ENCODE measurements at regions not wholly inside any gene's neighbourhood (a gene's known extent, or its start where the extent isn't known, plus 50 kb on each side); places are given as distances from the start of the nearest gene placed in this dataset.

DNA sequence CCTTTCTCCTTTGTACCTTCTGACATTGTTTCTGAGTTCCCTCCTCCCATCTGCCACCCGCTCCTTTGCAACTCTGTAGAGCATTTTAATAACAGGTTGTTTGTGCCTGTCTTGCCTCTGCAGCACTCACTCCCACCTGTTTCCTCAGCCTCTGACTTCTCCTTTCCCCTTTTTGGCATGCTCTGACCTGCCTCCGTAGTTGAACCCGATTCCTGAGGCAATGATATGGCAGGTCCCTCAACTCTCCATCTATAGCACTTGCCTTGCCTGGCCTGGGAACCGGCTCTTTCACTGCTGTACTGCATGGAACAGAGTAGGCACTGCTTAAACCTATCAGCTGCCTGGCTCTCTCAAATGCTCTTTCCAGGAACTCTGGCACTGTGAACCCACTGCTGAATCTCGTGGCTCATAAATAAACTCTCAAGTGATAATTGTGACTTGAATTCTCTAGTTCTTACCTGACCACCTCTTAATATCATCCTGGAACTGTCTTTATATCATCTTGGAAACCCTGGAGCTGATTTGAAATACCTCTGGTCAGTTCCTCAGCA is 50.3 kb downstream of the UTRN start:
- no peak for DNase-seq (ENCODE audit: low spot score)

DNA sequence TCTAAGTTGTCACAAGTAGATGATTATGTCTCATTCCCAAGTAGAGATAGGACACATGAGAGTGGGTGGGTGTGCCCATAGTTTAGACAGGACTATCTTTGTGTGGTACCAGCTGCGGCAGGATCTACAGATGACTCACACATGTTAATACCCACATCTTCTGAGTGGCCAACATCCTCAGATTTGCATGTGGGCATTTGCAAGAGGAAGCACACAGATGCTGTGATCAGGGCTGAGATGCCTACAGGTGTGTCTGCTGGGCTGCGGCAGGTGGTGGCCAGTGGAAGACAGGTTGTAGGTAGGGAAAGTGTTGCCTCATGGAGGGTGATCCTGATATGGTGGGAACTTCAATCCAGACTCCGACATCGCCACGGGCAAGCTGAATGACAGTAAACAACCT is 50.8 kb downstream of the UTRN start:
- no peak for DNase-seq (ENCODE audit: low spot score)

DNA sequence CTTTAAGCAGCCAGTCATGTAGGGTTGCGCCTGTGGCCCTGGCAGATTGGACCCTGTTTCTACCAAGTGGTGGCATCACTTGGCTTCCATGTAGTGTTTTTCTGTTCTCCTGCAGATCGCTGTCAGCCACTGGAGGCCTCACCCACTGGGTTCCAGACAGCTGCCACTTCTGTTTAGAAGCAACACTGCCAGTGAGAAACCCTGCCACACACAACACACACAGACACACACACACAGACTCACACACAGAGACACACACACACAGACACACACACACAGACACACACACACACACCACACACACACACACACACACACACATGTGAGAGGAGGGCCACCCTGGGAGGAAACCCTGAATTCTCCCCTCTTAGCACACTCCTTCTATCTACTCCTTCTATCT is 51.8 kb downstream of the UTRN start:
- no peak for DNase-seq (ENCODE audit: low spot score)

DNA sequence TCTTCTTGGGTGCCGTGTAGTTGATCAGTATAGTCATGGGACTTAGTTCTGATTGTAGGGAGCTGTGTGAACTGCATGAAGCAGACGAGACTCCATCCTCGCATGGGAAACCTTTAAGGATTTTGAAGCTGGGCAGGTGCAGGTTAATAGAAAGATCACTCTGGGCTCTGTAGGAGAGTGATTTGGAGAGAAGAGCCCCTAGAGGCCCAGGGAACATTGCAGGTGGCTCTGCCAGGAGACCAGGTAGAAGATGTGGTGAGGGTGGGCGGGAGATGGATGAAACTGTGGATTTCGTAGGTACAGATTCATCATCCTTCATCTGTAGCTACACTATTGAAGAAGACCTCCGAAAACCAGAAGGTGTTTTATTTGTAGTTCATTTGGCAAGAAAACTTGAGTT is 53.3 kb downstream of the UTRN start:
- DNase-seq (ENCODE audit: low spot score) = no peak

DNA sequence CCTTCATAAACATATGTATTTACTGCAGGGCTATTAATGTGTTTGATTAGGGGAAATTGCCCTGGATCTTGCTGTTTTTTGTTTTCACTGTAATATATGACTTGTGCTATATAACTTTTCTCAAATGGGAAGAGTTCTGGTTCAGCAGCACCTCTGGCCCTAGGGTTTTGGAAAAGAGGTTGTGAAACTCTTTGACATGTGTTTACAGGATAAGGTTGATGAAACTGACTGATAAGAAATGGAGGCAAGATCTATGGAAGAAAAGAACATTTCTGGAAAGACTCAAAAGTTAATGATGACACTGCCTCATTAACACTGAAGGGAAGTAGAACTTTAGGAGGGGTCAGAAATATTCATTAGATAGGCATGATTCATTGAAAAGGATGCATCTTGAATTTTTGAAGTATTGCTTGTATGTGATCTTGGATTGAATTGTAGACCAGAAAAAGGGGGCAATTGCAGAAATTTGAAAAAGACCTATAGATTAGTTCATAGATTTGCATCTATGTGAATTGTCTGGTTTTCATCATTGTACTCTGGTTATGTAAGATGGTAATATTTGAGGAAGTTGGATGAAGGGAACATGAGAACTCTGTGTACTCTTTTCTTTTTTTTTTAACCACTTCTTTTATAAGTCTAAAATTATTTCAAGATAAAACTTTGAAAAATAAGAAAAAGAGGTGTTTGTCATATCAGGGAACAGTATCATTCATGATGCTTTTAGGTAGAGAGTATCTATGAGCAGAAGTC is 54.0 kb downstream of the UTRN start:
- no peak for DNase-seq (ENCODE audit: low spot score)

DNA sequence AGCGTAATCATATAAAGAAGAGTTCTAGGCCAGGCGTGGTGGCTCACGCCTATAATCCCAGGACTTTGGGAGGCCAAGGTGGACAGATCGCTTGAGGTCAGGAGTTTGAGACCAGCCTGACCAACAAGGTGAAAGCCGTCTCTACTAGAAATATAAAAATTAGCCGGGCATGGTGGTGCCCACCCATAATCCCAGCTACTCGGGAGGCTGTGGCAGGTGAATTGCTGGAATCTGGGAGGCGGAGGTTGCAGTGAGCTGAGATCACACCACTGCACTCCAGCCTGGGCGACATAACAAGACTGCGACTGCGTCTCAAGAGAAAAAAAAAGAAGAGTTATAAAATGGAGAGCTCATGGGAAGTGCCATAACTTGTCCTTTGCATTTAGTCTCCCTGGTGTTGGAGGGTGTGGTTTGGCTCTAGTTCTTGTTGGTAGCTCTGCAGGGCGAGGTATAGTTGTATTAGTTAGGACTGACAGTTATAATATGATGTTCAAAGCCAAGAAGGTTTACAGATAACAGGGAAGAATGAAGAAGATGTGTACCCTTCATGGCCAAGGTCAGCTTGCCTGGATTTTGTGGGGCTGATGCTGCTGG is 54.8 kb downstream of the UTRN start:
- no peak for DNase-seq (ENCODE audit: low spot score)

DNA sequence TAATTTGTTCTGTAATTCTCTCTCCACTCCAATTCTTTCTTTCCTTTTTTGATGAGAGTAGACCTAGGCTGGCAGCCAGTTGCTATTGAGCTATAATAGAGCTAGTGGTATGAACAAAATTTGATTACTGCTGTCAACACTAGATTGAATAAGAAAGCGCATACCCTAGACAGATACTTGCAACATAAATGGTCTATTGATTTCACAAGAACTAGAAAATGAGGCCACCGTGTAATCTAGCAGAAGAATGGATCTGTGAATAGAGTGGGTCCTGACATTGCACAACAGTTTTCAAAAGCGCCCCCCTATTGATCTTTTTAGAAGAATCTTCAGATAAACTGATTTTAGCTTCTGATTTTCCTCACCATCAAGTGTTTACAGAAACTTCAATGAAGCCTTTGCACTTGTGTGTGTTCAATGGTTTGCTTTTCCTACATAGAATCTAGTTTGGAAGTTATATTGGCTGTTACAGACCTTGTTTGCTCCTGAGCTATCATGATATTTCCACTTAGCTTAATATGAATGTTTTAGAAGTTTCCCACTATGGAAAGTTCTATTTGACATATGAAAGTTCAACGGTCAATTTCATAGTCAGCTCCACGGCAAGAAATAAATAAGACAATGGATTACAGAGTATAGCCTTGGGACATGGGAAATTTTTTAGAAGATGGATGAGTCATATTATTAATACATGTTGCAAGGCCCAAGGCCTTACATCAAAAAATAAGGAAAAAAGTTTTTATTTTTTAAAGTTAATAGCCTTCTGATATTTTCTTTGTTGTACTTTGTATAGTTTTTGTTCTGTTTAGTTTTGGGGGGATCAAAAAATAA is 55.6 kb downstream of the UTRN start:
- DNase-seq (ENCODE audit: low spot score) = no peak

DNA sequence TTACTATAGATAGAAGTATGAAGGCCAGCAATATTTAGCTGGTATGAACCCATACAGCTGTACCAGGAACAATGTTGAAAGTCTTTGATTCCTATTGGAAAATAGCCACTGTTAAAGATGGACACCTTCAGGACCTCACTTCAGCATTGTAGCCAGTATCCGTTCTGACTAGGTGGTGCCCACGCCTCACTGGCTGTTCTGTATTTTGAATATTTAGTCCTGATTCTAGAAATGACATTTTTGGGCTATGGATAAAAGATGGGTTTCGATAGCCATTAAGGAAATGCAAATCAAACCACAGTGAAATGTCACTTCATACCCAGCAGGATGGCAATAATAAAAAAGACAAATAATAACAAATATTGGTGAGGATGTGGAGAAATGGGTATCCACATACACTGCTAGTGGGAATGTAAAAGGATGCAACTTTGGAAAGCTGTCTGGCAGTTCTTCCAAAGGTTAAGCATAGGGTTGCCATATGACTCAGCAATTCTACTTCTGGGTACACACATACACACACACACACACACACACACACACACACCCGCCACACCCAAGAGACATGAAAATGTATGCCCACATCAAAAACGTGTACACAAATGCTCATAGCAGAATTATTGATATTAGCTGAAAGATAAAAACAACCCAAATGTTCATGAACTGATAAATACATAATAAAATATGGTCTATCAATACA is 56.8 kb downstream of the UTRN start:
- DNase-seq (ENCODE audit: low spot score) = no peak

DNA sequence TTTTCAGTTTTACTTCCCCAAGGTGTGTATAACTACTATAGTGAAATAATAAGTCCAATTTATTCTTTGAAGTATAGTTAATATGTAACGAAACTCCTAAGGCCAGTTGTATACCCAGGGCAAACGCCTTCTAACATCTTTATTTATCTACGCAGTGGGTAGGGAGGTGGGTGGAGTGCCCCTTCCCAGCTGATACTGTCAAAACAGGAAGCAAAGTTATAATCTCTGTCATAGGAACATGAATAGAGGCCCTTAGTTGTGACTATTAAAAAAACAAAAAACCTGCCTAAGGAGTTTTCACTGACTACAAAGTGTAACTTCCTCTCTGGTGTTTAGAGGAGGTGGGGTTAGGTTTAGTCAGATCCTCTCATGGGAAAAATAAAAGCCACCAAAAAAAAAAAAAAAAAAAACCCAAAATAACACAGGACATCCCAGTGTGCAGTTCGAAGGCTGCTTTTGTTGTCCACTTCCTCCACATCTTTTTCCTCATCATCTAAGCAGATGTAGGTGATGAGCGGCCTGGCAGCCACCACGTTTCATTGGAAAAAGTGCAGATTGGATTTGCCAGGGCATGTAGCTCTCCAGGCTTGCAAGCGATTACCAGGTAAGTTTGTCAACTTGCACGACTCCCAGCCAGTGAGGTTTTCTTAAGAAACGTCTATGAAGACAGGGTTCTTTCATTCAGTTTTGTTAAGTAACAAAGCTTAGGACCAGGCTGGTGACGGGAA is 58.7 kb downstream of the UTRN start:
- peak; percentile 51 for DNase-seq (ENCODE audit: low spot score)

DNA sequence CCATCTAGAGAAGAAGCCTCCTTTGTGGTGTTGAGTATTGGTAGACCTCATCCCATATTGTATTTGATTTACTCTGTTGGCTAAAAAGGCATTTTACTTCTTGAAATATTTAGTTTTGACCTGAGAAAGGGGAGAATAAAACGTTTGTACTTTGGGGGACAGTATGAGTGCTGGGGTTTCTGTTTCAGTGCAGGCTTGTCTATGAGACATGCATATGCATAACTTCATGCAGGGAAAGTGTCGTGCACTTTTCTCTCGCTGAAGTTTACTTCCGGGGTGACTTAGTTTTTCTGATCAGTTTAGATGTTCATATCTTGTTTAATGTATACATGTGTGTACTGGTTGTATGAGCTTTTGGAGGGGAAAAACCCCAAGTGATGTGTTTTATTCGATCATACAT is 59.5 kb downstream of the UTRN start:
- no peak for DNase-seq (ENCODE audit: low spot score)

DNA sequence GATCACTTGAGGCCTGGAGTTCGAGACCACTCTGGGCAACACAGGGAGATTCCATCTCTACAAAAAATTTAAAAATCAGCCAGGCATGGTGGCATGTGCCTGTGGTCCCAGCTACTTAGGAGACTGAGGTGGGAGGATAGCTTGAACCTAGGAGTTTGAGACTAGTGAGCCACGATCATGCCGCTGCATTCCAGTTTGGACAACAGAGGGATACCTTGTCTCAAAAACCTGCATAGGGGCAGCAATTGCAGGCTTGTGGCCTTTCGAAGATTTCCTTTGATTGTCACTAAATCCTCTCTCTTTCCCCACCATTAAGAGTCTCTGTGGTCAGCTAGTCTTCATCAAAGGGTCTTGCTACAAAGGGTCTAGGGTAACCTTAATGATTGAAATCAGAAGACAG is 60.3 kb downstream of the UTRN start:
- DNase-seq (ENCODE audit: low spot score) = no peak

DNA sequence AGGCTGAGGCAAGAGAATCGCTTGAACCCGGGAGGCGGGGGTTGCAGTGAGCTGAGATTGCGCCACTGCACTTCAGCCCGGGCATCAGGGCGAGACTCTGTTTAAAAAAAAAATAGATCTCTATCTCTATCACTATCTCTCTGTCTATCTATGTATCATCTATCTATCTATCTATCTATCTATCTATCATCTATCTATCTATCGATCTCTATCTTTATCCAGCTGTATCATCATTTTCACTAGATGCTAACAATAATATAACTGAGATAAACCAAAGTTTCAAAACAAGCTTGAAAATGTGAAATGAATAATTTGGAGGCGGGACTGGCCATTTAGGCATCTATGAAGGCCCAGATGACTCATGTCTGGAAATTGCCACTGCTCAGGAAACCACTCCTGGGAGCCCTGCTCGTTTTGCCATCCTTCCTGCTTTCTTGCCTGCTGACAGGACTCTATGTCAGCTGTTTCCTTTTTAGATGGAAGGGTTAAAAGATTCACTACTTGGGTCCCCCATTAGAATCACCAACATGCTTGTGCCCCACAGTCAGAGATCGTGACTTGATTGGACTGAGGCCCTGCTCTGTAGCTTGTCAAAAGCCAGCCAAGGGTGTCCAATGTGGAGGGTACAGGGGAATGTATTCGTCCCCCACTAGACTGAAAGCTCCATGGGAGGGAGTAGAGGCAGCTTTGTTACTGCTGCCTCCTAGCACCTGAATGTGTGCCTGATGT is 61.7 kb downstream of the UTRN start:
- no peak for DNase-seq (ENCODE audit: low spot score)

DNA sequence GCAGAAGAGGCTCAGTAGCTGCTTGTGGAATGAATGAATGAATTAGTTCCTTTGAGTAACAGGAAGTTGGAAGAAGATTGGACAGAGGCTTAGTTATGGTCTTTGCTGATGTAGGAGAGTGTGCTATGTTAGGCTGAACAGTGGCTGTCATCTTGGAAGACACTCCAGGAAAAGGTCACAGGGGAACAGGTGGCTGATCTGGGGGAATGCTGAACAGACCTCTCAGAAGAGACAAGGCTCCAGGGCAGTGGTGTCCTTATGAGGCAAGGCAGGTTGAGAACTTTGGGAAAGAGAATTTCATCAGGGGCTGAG is 62.3 kb downstream of the UTRN start:
- no peak for DNase-seq (ENCODE audit: low spot score)

DNA sequence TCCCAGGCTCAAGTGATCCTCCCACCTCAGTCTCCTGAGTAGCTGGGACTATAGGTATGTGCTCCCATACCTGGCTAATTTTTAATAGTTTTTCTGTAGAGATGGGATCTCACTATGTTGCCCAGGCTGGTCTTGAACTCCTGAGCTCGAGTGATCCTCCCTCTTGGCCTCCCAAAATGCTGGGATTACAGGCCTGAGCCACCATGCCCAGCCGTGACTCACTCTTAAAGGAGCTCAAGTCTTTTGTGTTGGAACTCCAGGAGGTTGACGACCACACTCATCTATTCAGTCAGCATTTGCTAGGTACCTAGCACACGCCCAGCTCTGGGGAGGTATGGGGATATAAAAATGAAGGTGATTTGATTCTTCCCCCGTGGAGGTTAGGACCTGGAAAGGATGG is 62.8 kb downstream of the UTRN start:
- DNase-seq (ENCODE audit: low spot score) = no peak

DNA sequence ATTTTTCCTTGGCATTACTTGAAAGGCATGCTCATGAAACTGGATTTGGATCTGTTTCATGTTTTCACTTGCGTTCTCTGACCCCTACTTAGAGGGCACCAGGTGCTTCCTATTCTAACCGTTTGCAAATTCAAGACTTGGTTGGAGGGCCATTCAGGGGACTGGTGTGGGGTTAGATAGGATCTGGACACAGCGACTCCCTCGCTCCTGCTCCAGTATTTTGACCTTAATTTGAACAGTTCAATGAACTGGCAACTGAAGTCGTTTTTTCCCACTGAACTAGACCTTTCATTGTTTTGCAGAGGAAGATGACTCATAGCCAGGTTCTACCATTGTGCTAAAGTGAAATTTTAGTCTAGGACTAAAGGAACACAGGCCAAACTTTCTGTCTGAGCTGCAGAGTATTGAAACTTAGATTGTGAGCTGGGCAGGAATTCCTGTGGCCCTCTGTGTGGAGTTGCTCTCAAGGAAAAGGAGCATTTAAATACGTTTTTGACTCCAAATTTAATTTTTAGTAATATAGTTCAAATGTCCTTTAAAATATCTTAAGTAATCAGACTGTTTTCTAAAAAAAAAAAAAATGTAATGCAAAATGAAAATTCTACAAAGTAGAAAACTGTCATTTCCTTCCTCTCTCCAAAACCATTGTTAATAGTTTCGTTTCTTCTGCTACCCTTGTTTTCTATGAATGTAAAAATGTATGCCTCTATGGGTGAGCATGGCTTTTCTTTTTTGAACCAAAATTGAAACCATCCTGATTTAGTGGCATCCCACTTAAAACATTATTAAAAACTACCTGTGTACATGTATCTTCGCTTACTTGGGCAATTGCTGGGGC is 64.8 kb downstream of the UTRN start:
- DNase-seq (ENCODE audit: low spot score) = no peak

DNA sequence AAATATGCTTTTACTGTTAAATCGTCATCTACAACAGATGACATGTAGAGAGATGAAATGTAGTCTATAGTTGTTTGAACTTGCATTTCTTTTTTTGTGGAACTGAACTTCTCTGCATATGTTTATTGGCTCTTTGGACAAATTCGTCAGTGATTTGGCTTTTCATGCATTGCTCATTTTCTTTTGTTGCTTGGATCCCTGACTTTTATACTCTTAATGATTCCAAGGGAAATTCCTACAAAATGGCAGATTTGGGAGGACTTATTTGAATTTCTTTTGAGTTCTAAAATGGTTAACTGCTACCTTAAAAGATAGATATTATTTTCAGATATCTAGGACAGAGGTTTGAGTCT is 65.4 kb downstream of the UTRN start:
- no peak for DNase-seq (ENCODE audit: low spot score)

DNA sequence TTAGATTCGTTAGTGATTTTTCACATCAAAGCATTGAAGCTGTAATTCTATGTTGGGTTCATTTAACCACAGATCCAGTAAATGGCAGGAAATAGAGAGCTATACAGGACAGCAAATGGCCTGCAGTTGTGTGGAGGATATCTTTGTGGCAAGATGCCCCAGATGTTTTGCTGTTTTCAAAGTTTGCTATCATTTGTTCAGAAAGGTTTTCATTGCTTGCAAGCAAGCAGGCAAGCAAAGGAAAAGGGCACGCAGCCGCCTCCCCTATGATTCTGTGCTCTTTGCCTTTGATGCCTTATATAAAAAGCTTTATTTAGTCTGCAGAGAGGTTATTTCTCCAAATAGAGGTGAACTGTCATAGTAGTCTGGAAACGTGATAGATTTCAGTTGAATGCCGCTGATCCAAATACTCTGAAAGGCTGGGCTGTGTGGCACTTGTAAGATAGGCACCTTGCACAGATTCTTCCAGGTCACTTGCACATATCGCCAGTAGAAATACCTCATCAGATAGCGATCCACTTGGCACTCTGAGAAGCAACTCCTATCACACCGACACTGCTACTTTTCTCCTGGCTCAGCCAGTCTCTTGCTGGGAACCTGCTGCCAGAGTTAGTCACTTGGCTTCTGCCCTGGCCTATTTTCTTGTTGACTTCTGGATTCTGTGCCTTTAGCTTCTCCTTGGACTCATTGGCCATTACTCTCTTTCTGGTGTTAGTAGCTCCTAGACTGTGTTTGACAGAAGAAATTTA is 66.4 kb downstream of the UTRN start:
- no peak for DNase-seq (ENCODE audit: low spot score)

DNA sequence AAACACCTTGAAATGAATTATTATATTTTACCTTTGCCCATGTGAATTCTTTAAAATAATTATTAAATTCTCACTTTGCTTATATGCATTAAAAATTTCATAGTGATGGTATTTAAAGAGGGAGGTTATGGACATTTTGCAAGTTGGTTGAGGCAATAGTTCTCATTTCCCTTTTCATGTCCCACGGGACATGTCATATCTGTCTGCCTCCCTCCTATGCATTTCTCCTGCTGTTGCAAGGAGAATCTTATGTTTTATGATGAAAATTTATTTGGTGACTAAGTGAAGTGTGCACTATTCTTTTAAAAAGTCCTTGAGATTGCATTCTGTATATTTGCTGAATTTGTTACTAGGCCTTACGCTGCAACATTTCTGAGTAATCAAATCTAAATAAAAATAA is 67.2 kb downstream of the UTRN start:
- no peak for DNase-seq (ENCODE audit: low spot score)

DNA sequence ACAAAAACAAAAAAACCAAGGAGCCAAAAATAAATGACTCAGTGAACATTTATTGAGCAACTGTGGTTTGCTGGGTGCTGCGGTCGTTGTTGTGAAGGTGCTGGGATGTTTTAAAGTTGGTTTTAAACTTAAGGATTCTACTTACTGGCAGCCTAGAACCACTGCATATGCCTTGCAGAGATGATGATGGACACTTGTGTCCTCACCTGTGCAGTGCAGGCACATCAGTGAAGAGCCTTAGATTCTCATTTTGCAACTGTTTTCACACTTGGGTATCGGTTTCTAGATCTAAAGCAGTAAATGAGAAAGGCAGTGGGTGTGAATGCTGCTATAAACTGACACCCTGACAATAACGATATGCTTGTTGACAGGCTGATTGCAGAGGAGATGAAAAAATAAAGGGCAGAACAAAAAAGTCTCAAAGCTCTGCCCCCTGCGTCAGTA is 68.8 kb downstream of the UTRN start:
- DNase-seq (ENCODE audit: low spot score) = no peak

DNA sequence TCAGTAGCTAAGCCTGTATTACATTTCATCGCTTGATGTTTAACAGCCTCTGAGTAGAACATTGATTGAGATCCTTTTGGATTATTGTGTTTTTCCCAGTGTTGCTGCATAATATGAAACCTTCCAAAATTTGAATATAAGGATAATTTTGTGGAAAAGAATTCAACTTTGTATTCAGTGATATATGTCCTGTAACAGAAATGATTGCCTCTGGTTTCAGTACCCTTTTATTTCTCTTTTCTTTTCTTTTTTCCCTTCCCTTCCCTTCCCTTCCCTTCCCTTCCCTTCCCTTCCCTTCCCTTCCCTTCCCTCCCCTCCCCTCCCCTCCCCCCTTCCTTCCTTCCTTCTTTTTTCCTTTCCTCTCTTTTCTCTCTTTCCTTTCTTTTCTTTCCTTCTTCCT is 74.6 kb downstream of the UTRN start:
- DNase-seq (ENCODE audit: low spot score) = no peak

Measured in HuH-7 (cell line).